Ishikawa (cell line): ENCODE measurements at regions not wholly inside any gene's neighbourhood (a gene's known extent, or its start where the extent isn't known, plus 50 kb on each side); places are given as distances from the start of the nearest gene placed in this dataset.

ENCODE experiments used
- CEBPB ChIP-seq: IDR thresholded peaks from 2 replicates; pipeline ENCODE4 v1.6.1; 2012
- CREB1 ChIP-seq: IDR thresholded peaks from 2 replicates; pipeline ENCODE4 v1.6.1; 2012; ENCODE audit warnings: low read depth
- EGR1 ChIP-seq: IDR thresholded peaks from 2 replicates; pipeline ENCODE4 v1.6.1; 2012
- EP300 ChIP-seq: IDR thresholded peaks from 2 replicates; pipeline ENCODE4 v1.6.1; 2012; ENCODE audit warnings: borderline replicate concordance
- FOXM1 ChIP-seq: IDR thresholded peaks from 2 replicates; pipeline ENCODE4 v1.6.1; 2012; ENCODE audit warnings: low read depth, borderline replicate concordance
- NFIC ChIP-seq: IDR thresholded peaks from 2 replicates; pipeline ENCODE4 v1.6.1; 2012
- RAD21 ChIP-seq: IDR thresholded peaks from 2 replicates; pipeline ENCODE4 v1.6.1; 2012; ENCODE audit warnings: low read depth
- REST ChIP-seq: IDR thresholded peaks from 2 replicates; pipeline ENCODE4 v1.6.1; 2012; ENCODE audit warnings: low read depth, mild to moderate bottlenecking
- TAF1 ChIP-seq: IDR thresholded peaks from 2 replicates; pipeline ENCODE4 v1.6.1; 2012; ENCODE audit warnings: low read depth, mild to moderate bottlenecking
- TCF12 ChIP-seq: IDR thresholded peaks from 2 replicates; pipeline ENCODE4 v1.6.1; 2012; ENCODE audit warnings: low read depth
- TEAD4 ChIP-seq: IDR thresholded peaks from 2 replicates; pipeline ENCODE4 v1.6.1; 2012
- YY1 ChIP-seq: IDR thresholded peaks from 2 replicates; pipeline ENCODE4 v1.6.1; 2012; ENCODE audit warnings: low read depth
- ZBTB7A ChIP-seq: IDR thresholded peaks from 2 replicates; pipeline ENCODE4 v1.6.1; 2012; ENCODE audit warnings: low read depth
- TF ChIP-seq, protein P1 (sequence below): IDR thresholded peaks from 2 replicates; pipeline ENCODE4 v1.6.1; 2012
- TF ChIP-seq, protein P2 (sequence below): IDR thresholded peaks from 2 replicates; pipeline ENCODE4 v1.6.1; 2012

DNA sequence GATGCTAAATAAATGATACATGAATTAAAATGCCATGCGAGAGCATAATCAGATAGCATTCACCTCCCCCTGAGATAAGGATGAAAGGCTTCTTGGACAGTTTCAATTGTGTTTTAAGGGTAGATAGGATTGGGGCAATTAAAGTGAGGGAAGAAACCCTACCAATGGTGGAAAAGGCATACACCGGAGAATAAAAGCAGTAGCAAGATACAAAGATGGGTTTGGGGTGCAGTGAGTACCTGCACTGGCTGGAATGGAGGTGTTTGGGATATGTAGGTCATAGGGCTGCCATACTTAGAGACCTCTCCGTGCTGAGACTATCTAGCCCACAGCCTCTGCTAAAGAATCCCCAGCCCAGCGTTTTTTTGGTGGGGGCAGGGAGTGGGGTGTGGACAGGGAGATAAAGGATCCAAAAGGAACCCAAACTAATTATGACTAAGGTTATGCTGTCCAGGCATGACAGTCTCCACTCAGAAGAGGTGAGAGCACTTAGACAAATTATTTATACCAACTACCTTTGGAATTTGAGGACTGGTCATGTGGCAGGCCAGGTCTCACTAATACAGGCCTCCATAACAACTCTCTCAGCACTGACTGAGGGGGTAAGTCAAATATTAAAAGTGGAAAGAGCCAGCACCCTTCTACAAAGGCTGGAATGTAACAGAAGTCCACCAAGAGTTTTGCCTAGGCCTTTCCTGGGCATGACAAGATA is 280.8 kb downstream of the ADGB start:
- TF ChIP-seq, protein P1, sequence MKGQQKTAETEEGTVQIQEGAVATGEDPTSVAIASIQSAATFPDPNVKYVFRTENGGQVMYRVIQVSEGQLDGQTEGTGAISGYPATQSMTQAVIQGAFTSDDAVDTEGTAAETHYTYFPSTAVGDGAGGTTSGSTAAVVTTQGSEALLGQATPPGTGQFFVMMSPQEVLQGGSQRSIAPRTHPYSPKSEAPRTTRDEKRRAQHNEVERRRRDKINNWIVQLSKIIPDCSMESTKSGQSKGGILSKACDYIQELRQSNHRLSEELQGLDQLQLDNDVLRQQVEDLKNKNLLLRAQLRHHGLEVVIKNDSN = no peak
- TF ChIP-seq TCF12 (no peak), ZBTB7A (no peak), NFIC (no peak), RAD21 (no peak), EP300 (no peak), TEAD4 (no peak), REST (no peak), CREB1 (no peak), TAF1 (no peak), EGR1 (no peak), CEBPB (no peak), FOXM1 (no peak), YY1 (no peak)
- TF ChIP-seq, protein P2, sequence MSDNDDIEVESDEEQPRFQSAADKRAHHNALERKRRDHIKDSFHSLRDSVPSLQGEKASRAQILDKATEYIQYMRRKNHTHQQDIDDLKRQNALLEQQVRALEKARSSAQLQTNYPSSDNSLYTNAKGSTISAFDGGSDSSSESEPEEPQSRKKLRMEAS = no peak

DNA sequence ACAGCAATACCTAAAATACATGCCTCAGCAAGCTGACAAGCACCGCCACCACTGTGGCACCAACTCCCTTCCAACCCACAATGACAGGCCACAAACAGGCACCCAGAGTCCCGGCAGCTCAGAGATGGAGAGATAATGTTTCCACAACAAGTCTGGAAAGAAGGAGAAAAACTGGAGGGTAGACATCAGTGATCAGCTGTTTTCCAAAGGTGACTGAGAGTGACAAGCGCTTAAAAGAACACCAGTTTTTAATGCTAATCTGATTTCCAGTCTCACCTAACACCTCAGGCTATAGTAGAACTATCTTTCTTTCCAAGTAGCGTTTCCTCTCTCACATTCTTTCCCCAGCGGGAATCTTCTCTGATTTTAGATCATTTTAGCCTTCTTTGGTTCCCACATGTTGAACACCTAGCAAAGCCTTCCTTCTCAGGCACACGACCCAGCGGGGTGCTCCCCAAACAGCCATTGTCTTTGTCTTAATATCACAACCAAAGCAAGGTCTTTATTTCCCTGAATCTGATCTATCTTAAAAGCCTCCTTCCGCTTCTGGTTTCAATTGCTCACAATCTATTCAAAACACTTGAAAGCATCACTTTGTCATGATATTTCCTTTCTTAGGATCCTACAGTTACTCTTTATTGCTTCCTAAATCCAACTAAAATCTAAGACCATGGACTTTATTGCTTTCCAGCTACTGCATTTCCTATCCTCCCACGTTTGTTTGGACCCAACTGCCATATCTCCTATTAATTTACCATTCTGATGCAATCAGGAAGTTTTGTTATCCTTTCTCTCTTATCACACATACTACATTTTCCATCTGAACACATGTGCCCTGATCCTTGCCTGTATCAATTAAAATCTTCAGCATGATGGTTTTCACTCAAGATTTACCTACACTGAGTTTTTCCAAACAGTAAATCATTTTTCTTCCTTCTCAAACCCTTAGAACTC is 282.7 kb downstream of the ADGB start:
- TF ChIP-seq EGR1 = no peak

DNA sequence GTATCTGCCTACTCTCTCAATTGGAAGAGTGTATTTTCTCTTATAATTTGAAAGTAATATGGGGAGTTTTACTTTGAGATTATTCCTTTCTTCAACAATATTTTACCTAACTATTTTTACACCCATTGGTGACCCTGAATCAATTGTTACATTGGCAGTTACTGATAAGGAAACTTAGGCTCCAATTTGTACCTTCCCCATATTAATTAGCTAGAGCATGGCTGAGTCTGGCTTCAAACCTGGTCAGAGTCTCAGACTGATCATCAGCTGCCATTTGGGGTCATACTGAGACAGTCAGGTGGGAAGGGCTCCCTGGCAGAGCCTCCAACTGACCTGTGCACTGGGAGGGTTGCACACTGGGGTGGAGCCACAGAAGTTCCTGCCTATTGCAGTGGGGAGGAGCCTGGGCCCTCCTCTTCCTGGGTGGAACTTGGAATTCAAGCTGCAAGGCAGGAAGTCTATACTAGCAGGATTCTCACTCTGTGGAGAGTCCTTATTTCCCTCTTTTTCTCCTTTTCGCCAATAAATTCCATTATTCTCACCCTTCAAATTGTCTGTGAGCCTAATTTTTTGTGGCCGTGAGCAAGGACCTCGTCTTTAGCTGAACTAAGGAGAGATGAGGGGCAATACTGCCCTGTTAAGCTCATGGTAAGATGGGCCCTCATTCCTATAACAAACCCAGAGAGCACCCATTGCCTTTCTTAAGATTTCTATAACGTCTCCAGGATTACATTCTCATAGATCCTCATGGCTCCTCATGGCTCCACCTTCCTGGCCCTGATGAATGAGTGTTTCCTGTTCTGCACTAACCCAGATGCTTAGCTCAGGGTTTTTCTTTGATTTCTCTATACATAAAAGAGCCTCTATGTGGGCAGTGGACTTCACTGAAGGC is 285.1 kb downstream of the ADGB start:
- TF ChIP-seq FOXM1 (no peak), CEBPB (no peak), EGR1 (no peak), TCF12 (no peak), TAF1 (no peak), EP300 (no peak), TEAD4 (no peak), ZBTB7A (no peak), CREB1 (no peak)
- TF ChIP-seq, protein P1 = no peak

DNA sequence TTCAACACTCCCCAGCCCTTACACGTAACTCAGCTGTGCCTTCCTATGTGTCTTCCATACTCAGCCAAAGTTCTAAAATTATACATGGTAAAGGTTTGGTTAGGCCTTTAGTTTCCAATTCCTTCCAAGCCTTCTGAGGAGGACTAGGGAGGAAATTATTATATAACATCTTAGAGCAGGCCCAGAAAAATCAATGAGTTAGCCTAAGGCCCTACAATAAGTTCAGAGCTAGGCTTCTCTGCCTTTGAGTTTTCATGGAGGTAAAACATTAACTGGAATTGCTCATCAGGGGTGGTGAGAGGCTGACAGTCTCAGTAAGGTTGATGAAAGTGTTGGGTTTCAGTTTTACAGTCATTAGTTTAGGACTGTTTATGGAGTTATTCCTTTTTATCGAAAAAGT is 286.0 kb downstream of the ADGB start:
- no peak for TF ChIP-seq FOXM1
- no peak for TF ChIP-seq YY1
- no peak for TF ChIP-seq REST
- no peak for TF ChIP-seq NFIC
- TF ChIP-seq RAD21 = no peak
- no peak for TF ChIP-seq TEAD4
- TF ChIP-seq CEBPB = no peak

GRCh38 chr6:146885708-146886457 is 287.1 kb downstream of the ADGB start:
- TF ChIP-seq CREB1 (no peak), EGR1 (no peak), ZBTB7A (no peak), TEAD4 (no peak), CEBPB (no peak), REST (no peak), YY1 (no peak), FOXM1 (no peak), RAD21 (no peak), TAF1 (no peak)
- TF ChIP-seq, protein P1 = no peak
- TF ChIP-seq, protein P2 = no peak
